Left renal pelvis (tissue), 4 donors: ENCODE measurements at regions not wholly inside any gene's neighbourhood (a gene's known extent, or its start where the extent isn't known, plus 50 kb on each side); places are given as distances from the start of the nearest gene placed in this dataset.
"Not testable (repeated sequence)": the region's sequence is repeated elsewhere in the genome, so short reads cannot be mapped to it uniquely, and the experiment has no call there.

Experiments used
- DNase-seq, 4 donors: peaks; one replicate each; pipeline ENCODE4 v3.0.0-alpha.2; 2013; ENCODE audit warnings: low read depth in 4 of 4, low spot score in 3 of 4

- DNase-seq = no peak
Observed at GRCh38 chr15:87753539-87753938, 503.0 kb downstream of the NTRK3 start.

DNA sequence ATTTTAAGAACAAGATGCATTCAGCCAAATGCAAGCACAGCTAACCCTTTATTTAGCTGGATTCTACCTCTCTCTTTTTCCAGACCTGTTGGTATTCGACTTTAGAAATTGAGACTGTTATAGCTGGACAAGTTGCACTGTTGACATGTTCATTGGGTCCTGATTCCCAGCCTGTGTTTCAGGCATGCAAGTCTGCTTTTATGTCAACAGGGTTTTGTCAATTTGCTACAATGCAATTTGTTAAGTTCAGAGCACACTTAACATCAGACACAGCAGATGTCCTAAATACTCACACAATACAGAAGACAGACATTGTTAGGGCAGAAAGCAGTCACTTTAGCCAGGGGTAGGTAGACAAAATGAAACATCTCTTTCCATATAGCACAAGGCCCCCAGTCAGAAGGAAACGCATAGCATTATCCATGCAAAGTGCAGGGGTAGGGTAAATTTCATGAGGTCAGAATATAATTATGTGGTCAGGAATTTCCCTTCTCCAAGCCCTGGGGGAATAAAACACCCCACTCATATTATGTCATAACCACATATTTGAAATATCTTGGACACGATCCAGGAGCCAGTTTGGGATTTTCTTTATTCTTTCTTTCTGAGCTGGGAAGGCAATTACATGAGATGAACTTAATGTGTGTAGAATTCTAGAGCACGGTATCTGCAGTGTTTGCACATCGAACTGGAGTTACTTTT lies 504.1 kb downstream of the NTRK3 start:
- peak in 2 of 4 donors; percentile 26 to 32 for DNase-seq

DNA sequence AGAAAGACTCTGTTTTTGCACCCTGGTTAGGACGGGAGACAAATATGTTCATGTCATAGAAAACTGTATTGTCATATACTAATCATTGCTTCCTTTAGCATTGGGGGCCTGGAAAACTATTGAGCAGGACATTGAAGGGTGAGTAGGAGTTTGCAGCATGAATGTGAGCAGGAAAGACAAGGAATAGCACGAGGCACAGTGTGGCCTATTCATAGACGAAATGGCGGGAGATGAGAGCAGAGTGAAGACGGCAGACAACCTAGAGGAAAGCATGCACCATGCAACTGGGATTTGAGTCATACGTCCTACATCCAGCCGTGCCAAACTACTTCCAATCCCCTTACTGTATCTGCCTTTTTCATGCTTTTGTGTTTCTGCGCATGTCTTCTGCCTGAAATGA lies 508.1 kb downstream of the NTRK3 start:
- no peak for DNase-seq

GRCh38 chr15:87747087-87747486 lies 509.5 kb downstream of the NTRK3 start:
- DNase-seq = no peak

DNA sequence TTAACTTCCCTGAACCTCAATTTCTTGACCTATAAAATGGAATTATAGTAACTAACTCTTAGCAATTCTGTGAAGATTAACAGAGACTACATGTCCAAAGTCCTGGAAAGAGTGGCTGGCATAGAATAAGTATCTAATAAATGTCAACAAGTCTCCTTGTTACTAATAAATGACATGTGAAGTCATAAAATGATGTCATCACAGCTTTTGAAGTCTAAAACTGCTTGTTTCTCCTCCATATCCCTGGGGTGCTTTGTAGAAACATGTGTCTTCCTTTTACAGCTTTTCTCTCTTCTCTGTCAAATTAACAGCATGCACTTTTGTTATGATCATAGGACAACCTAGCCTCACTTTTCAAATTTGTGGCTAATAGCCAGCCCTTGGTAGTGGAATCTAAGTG lies 510.2 kb downstream of the NTRK3 start:
- no peak for DNase-seq

DNA sequence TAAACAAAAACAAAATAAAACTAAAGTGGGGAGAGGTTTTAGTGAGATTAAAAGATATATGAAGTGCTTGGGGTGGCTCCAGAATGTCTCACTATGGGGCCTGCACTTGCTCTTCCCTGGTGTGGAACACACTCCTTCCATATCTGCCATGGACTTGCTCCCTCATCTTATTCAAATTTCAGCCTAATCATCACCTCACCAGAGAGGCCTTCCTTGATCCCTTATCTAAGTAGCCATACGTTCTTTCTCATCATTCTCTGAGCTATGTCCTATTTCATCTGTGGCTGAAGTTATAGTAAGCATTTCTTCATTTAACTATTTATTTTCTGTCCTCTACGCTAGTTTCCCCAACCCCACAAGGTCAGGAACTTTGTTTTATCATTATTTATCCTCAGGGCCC lies 511.7 kb downstream of the NTRK3 start:
- DNase-seq = no peak

DNA sequence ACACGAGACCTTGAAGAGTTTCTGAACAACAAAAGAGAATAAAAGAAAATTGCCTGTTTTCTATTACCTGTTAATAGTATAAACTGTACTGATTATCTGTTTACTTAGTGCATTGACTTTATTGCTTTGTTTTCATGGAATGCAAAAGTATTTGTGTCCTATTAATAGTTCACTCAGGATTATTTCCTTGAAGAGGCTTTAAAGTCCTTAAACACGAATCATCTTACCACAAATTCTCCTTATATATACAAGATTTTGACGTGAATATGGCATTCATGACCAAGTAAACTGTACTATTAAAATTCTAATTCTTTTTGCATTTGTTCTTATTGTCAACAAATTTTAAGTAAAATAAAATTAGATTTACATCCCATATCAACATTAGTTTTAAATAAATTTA lies 513.0 kb downstream of the NTRK3 start:
- DNase-seq = no peak

GRCh38 chr15:87741350-87741749 lies 515.2 kb downstream of the NTRK3 start:
- DNase-seq = no peak

DNA sequence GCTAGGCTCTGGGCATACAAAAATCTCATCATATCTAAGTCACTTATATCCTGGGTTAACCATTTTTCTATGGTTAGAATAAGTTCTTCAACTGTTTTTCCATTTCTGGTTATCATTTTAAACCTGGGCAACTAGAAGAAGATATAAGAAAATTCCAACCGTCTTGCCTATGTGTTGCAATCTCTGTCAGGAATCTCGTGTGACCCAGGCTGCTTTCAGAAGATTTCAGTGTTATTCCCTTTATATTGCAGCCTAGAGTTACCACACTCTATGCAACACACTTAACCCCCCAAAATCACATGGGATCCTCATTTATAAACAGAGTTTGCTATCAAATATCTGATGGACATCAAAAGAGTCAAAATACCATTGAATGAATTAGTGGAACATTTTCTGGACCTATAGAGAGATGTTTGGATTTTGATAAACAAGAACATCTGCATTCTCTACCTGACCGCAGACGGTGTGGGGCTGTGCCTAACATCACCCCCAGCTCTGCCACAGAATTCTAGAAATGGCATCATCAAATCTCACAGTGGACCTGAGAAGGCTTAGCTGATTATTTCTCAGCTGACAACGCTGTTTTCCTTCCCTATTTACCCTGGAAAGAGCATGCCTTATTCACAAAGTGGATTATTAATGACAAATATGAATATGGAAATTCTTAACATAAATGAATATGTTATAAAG lies 515.7 kb downstream of the NTRK3 start:
- no peak for DNase-seq

GRCh38 chr15:87739866-87740265 lies 516.7 kb downstream of the NTRK3 start:
- no peak for DNase-seq

- no peak for DNase-seq
Observed at GRCh38 chr15:87739081-87739480, 517.5 kb downstream of the NTRK3 start.

- not testable (repeated sequence) for DNase-seq
Observed at GRCh38 chr15:87737460-87737859, 519.1 kb downstream of the NTRK3 start.

GRCh38 chr15:87736891-87737389 lies 519.6 kb downstream of the NTRK3 start:
- DNase-seq = no peak

DNA sequence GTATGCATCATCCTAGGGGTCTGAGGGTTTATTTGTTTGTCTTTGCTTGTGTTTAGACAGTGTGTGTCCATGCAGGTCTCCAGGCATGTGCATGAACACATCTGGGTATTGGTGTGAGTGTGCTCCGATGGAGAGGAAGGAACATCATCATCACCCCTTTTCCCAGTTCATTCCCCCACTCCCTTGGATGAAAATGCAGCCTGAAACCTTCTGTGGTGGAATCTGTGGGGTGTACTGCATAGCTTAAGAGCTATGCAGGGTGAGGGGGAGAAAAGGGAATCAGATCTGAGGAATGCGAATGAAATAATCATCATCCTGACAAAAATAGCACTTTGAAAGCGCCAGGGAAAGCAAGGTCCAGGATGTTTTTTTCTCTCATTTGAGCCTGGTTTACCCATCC lies 520.1 kb downstream of the NTRK3 start:
- no peak for DNase-seq

DNA sequence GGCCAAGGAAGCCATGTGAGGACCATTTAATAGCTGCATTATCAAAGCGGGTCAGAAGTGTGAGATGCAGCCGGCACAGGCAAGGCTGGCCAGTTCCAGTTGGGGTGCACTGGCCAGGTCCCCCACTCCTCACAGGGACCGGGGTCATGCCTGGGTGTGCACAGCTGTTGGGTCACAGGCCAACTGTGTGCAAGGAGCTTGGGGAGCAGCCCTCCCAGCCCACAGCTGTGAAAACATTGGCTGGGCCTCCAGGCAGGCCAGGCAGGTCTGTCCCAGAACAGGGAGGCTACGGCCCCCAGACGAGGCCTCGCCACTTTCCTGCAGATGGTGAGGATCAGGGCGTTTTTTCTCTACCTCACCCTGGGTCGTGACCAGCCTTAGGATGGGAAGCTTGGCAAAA lies 521.0 kb downstream of the NTRK3 start:
- DNase-seq = no peak

DNA sequence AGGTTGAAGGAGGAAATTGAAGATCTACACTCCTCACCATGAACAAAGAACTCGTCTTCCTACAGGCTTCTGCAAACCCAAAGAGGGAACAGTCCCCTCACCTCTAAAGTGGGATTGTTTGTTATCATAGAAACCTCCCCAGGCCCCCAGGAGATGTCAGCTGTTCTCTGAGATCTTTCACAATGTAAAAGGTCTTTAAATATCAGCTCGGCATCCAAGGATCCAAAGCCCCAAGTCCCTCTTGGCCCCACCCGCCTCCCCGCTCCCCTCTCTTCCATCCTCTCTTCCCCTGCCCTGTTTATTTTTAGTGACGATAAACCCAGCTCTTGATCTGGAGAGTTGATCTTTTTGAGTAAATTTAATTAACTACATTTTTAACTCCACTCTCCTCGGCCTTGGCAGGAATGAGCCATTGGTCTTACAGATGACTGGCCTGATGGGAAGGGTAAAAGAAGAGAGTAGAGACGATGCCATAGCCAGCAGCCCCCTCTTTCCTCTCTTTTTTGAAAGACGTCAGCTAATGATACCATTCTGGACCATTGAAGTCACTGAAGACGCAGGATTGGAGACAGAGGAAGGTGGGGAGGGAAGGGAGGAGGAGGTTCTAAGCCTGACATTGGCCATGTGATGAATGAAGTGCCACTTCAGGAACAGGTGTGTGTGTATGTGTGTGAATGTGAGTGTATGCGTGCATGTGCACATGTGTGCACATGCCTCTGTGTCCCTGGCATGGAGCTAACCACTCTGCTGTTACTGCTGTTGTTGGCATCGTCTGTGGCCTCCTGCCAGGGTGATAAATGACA lies 521.8 kb downstream of the NTRK3 start:
- no peak for DNase-seq

DNA sequence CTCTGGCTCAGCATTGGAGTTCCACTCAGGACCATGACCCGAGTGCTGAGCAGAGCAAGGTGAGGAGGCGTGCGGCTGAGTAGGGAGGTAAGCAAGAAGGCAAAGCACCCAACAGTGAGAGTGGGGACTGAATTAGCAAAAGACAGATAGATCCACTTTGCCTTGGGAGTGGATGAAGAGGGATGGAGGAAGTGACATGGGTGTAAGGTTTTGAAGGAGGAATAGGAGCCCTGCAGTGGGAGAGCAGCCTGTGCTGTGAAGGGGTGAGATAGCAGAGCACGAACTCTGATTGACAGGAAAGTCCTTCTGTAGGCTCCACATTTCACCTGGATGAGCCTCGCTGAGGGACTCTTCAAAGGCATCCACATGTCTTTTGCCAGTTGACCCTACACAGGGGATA lies 522.6 kb downstream of the NTRK3 start:
- DNase-seq = no peak

- DNase-seq = peak; percentile 40 to 73 (median 60)
Observed at GRCh38 chr15:87733541-87733941, 523.0 kb downstream of the NTRK3 start.

- no peak for DNase-seq
Observed at GRCh38 chr15:87732976-87733375, 523.6 kb downstream of the NTRK3 start.

DNA sequence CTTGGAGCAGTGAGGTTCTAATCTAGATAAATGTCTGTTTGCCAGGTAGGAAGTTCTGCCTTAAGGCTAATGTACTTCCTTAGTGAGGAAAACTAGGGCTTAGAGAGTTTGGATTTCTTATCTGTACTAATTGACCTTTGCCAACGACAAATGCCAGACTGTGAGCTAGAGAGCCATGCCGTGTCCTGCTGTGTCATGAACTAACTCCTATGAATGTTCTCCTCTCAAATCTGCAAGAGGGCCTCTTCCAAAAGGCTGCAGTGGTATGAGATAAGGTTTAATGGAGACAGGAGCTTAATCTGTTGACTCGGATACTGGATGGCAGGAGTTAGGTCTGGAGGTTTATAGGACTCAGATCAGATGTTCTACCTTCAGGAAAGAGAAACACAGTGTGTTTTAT lies 524.9 kb downstream of the NTRK3 start:
- DNase-seq = no peak

DNA sequence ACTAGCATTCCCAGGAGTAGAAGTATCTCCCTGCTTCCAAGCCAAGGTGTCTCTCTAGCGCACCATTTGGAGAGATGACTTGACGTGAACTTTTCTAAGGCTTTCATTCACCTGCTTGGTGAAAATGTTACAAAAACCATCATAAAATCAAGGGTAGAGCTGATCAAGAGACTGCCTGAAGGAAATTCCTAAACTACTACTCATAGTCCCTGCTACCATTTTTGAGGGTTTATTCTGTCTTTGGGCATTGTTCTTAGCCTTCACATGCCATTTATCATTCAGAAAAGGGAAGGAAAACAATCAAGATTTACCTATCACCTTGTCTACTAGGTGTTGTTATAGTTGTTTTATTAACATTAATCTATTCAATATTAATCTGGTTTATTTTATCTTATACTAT lies 525.8 kb downstream of the NTRK3 start:
- no peak for DNase-seq

DNA sequence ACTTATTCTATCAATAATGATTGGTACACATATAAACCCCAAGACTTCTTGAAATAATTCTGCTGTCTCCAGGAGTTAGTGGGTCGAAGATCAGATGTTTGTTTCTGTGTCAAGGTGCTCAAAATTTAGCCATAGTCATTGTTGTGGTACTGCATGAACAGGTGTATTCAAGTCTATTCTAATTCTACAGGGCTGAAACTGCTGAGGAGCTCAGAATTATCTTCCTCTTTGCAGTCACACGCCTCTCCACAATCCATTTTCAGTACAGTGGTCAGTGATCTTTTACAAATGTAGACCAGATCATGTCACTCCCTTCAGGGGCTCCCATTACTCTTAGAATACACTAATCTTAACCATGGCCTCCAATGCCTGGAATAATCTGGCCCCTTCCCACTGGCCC lies 527.5 kb downstream of the NTRK3 start:
- no peak for DNase-seq
